ENCODE measurements at regions not wholly inside any gene's neighbourhood (a gene's known extent, or its start where the extent isn't known, plus 50 kb on each side); places are given as distances from the start of the nearest gene placed in this dataset.

GRCh38 chr5:88967633-88968585 lies 84.9 kb upstream of the MEF2C start:
- DNase-seq (ENCODE audit: low spot score), result no peak

- DNase-seq (ENCODE audit: low spot score), result no peak
These were observed 81.8 kb upstream of the MEF2C start for GRCh38 chr5:88964831-88965230.

GRCh38 chr5:88957013-88957412 lies 74.0 kb upstream of the MEF2C start:
- no peak for DNase-seq (ENCODE audit: low spot score)

GRCh38 chr5:88956416-88956815 lies 73.4 kb upstream of the MEF2C start:
- no peak for DNase-seq (ENCODE audit: low spot score)

GRCh38 chr5:88955403-88955802 lies 72.4 kb upstream of the MEF2C start:
- DNase-seq (ENCODE audit: low spot score), result no peak

GRCh38 chr5:88954511-88954910 lies 71.5 kb upstream of the MEF2C start:
- peak; percentile 24 for DNase-seq (ENCODE audit: low spot score)

- no peak for DNase-seq (ENCODE audit: low spot score)
These were observed 70.1 kb upstream of the MEF2C start for GRCh38 chr5:88952996-88953643.

GRCh38 chr5:88952344-88952743 lies 69.4 kb upstream of the MEF2C start:
- no peak for DNase-seq (ENCODE audit: low spot score)

- DNase-seq (ENCODE audit: low spot score), result no peak
These were observed 68.5 kb upstream of the MEF2C start for GRCh38 chr5:88951457-88951856.

- DNase-seq (ENCODE audit: low spot score), result no peak
These were observed 66.0 kb upstream of the MEF2C start for GRCh38 chr5:88948746-88949600.

- peak; percentile 43 for DNase-seq (ENCODE audit: low spot score)
These were observed 62.0 kb upstream of the MEF2C start for GRCh38 chr5:88944751-88945531.

- DNase-seq (ENCODE audit: low spot score), result no peak
These were observed 58.6 kb upstream of the MEF2C start for GRCh38 chr5:88941581-88941980.

GRCh38 chr5:88940713-88941112 lies 57.7 kb upstream of the MEF2C start:
- DNase-seq (ENCODE audit: low spot score), result no peak

GRCh38 chr5:88939300-88939699 lies 56.3 kb upstream of the MEF2C start:
- DNase-seq (ENCODE audit: low spot score), result no peak

GRCh38 chr5:88938488-88938887 lies 55.5 kb upstream of the MEF2C start:
- DNase-seq (ENCODE audit: low spot score), result no peak

- no peak for DNase-seq (ENCODE audit: low spot score)
These were observed 54.4 kb upstream of the MEF2C start for GRCh38 chr5:88937406-88937805.

GRCh38 chr5:88934439-88934838 lies 51.5 kb upstream of the MEF2C start:
- no peak for DNase-seq (ENCODE audit: low spot score)

Data from AG20443 (cell line).